ENCODE measurements at regions not wholly inside any gene's neighbourhood (a gene's known extent, or its start where the extent isn't known, plus 50 kb on each side); places are given as distances from the start of the nearest gene placed in this dataset.

GRCh38 chr5:107313098-107313497 is 357.6 kb downstream of the EFNA5 start:
- Histone ChIP-seq H3K36me3 (ENCODE audit: control insufficient read depth in 2 of 2, insufficient read depth in 2 of 2, low read length in 2 of 2) (no peaks in the 10 kb centered on the region), H3K27ac (ENCODE audit: low read depth in 2 of 2, low read length in 2 of 2) (no peak overlapping the region), H3K4me1 (ENCODE audit: control insufficient read depth in 2 of 2, insufficient read depth in 2 of 2, low read length in 2 of 2) (no peaks in the 10 kb centered on the region), H3K27me3 (ENCODE audit: control insufficient read depth in 2 of 2, insufficient read depth in 2 of 2, low read length in 2 of 2) (no peaks in the 10 kb centered on the region), H3K9me3 (ENCODE audit: control insufficient read depth in 2 of 2, low read length in 2 of 2) (no peaks in the 10 kb centered on the region), H3K9ac (ENCODE audit: low read depth in 1 of 2, low read length in 2 of 2) (no peak overlapping the region), H3K4me3 (ENCODE audit: low read length in 2 of 2) (no peak overlapping the region)

DNA sequence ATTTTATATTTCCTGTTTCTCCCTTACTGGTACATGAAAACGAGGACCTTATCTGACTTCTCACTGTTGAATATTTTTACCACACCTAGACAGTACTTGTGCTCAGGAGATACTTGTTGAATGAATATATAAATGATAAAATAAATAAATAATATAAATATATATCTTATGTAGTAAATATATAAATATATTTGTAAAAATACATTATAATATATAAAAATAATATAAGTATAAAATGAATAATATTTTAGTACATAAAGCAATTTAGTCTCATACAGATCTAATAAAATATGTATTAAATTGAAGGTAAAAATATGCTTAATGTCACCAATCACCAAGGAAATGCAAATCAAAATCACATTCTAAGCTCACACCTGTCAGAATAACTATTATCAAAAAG is 360.6 kb downstream of the EFNA5 start:
- H3K9ac ChIP-seq (ENCODE audit: low read depth in 1 of 2, low read length in 2 of 2) = no peak overlapping the region
- H3K27ac ChIP-seq (ENCODE audit: low read depth in 2 of 2, low read length in 2 of 2) = no peak overlapping the region
- no peaks in the 10 kb centered on the region for H3K9me3 ChIP-seq (ENCODE audit: control insufficient read depth in 2 of 2, low read length in 2 of 2)
- H3K4me1 ChIP-seq (ENCODE audit: control insufficient read depth in 2 of 2, insufficient read depth in 2 of 2, low read length in 2 of 2) = no peaks in the 10 kb centered on the region
- no peaks in the 10 kb centered on the region for H3K27me3 ChIP-seq (ENCODE audit: control insufficient read depth in 2 of 2, insufficient read depth in 2 of 2, low read length in 2 of 2)
- H3K4me3 ChIP-seq (ENCODE audit: low read length in 2 of 2) = no peak overlapping the region
- H3K36me3 ChIP-seq (ENCODE audit: control insufficient read depth in 2 of 2, insufficient read depth in 2 of 2, low read length in 2 of 2) = no peaks in the 10 kb centered on the region

GRCh38 chr5:107306594-107306993 is 364.1 kb downstream of the EFNA5 start:
- Histone ChIP-seq H3K9me3 (ENCODE audit: control insufficient read depth in 2 of 2, low read length in 2 of 2) (no peaks in the 10 kb centered on the region), H3K4me1 (ENCODE audit: control insufficient read depth in 2 of 2, insufficient read depth in 2 of 2, low read length in 2 of 2) (no peaks in the 10 kb centered on the region), H3K36me3 (ENCODE audit: control insufficient read depth in 2 of 2, insufficient read depth in 2 of 2, low read length in 2 of 2) (no peaks in the 10 kb centered on the region), H3K4me3 (ENCODE audit: low read length in 2 of 2) (no peak overlapping the region), H3K27ac (ENCODE audit: low read depth in 2 of 2, low read length in 2 of 2) (no peak overlapping the region), H3K27me3 (ENCODE audit: control insufficient read depth in 2 of 2, insufficient read depth in 2 of 2, low read length in 2 of 2) (no peaks in the 10 kb centered on the region), H3K9ac (ENCODE audit: low read depth in 1 of 2, low read length in 2 of 2) (no peak overlapping the region)

GRCh38 chr5:107306002-107306401 is 364.7 kb downstream of the EFNA5 start:
- H3K9ac ChIP-seq (ENCODE audit: low read depth in 1 of 2, low read length in 2 of 2) = no peak overlapping the region
- H3K27me3 ChIP-seq (ENCODE audit: control insufficient read depth in 2 of 2, insufficient read depth in 2 of 2, low read length in 2 of 2) = no peaks in the 10 kb centered on the region
- no peaks in the 10 kb centered on the region for H3K4me1 ChIP-seq (ENCODE audit: control insufficient read depth in 2 of 2, insufficient read depth in 2 of 2, low read length in 2 of 2)
- H3K36me3 ChIP-seq (ENCODE audit: control insufficient read depth in 2 of 2, insufficient read depth in 2 of 2, low read length in 2 of 2) = no peaks in the 10 kb centered on the region
- H3K4me3 ChIP-seq (ENCODE audit: low read length in 2 of 2) = no peak overlapping the region
- H3K9me3 ChIP-seq (ENCODE audit: control insufficient read depth in 2 of 2, low read length in 2 of 2) = no peaks in the 10 kb centered on the region
- no peak overlapping the region for H3K27ac ChIP-seq (ENCODE audit: low read depth in 2 of 2, low read length in 2 of 2)

GRCh38 chr5:107304684-107305083 is 366.1 kb downstream of the EFNA5 start:
- Histone ChIP-seq H3K9me3 (ENCODE audit: control insufficient read depth in 2 of 2, low read length in 2 of 2) (no peaks in the 10 kb centered on the region), H3K4me3 (ENCODE audit: low read length in 2 of 2) (no peak overlapping the region), H3K27ac (ENCODE audit: low read depth in 2 of 2, low read length in 2 of 2) (no peak overlapping the region), H3K27me3 (ENCODE audit: control insufficient read depth in 2 of 2, insufficient read depth in 2 of 2, low read length in 2 of 2) (no peaks in the 10 kb centered on the region), H3K4me1 (ENCODE audit: control insufficient read depth in 2 of 2, insufficient read depth in 2 of 2, low read length in 2 of 2) (no peaks in the 10 kb centered on the region), H3K36me3 (ENCODE audit: control insufficient read depth in 2 of 2, insufficient read depth in 2 of 2, low read length in 2 of 2) (no peaks in the 10 kb centered on the region), H3K9ac (ENCODE audit: low read depth in 1 of 2, low read length in 2 of 2) (no peak overlapping the region)

- Histone ChIP-seq H3K4me1 (ENCODE audit: control insufficient read depth in 2 of 2, insufficient read depth in 2 of 2, low read length in 2 of 2) (no peaks in the 10 kb centered on the region), H3K9ac (ENCODE audit: low read depth in 1 of 2, low read length in 2 of 2) (no peak overlapping the region), H3K36me3 (ENCODE audit: control insufficient read depth in 2 of 2, insufficient read depth in 2 of 2, low read length in 2 of 2) (no peaks in the 10 kb centered on the region), H3K4me3 (ENCODE audit: low read length in 2 of 2) (no peak overlapping the region), H3K27me3 (ENCODE audit: control insufficient read depth in 2 of 2, insufficient read depth in 2 of 2, low read length in 2 of 2) (no peaks in the 10 kb centered on the region), H3K27ac (ENCODE audit: low read depth in 2 of 2, low read length in 2 of 2) (no peak overlapping the region), H3K9me3 (ENCODE audit: control insufficient read depth in 2 of 2, low read length in 2 of 2) (no peaks in the 10 kb centered on the region)
Observed at GRCh38 chr5:107303171-107303968, 367.4 kb downstream of the EFNA5 start.

GRCh38 chr5:107302441-107302840 is 368.3 kb downstream of the EFNA5 start:
- Histone ChIP-seq H3K27me3 (ENCODE audit: control insufficient read depth in 2 of 2, insufficient read depth in 2 of 2, low read length in 2 of 2) (no peaks in the 10 kb centered on the region), H3K27ac (ENCODE audit: low read depth in 2 of 2, low read length in 2 of 2) (no peak overlapping the region), H3K4me3 (ENCODE audit: low read length in 2 of 2) (no peak overlapping the region), H3K9me3 (ENCODE audit: control insufficient read depth in 2 of 2, low read length in 2 of 2) (no peaks in the 10 kb centered on the region), H3K9ac (ENCODE audit: low read depth in 1 of 2, low read length in 2 of 2) (no peak overlapping the region), H3K36me3 (ENCODE audit: control insufficient read depth in 2 of 2, insufficient read depth in 2 of 2, low read length in 2 of 2) (no peaks in the 10 kb centered on the region), H3K4me1 (ENCODE audit: control insufficient read depth in 2 of 2, insufficient read depth in 2 of 2, low read length in 2 of 2) (no peaks in the 10 kb centered on the region)

GRCh38 chr5:107301999-107302398 is 368.7 kb downstream of the EFNA5 start:
- Histone ChIP-seq H3K9ac (ENCODE audit: low read depth in 1 of 2, low read length in 2 of 2) (no peak overlapping the region), H3K27me3 (ENCODE audit: control insufficient read depth in 2 of 2, insufficient read depth in 2 of 2, low read length in 2 of 2) (no peaks in the 10 kb centered on the region), H3K36me3 (ENCODE audit: control insufficient read depth in 2 of 2, insufficient read depth in 2 of 2, low read length in 2 of 2) (no peaks in the 10 kb centered on the region), H3K9me3 (ENCODE audit: control insufficient read depth in 2 of 2, low read length in 2 of 2) (no peaks in the 10 kb centered on the region), H3K27ac (ENCODE audit: low read depth in 2 of 2, low read length in 2 of 2) (no peak overlapping the region), H3K4me1 (ENCODE audit: control insufficient read depth in 2 of 2, insufficient read depth in 2 of 2, low read length in 2 of 2) (no peaks in the 10 kb centered on the region), H3K4me3 (ENCODE audit: low read length in 2 of 2) (no peak overlapping the region)

GRCh38 chr5:107300721-107301327 is 369.9 kb downstream of the EFNA5 start:
- H3K27ac ChIP-seq (ENCODE audit: low read depth in 2 of 2, low read length in 2 of 2) = no peak overlapping the region
- no peak overlapping the region for H3K4me3 ChIP-seq (ENCODE audit: low read length in 2 of 2)
- no peaks in the 10 kb centered on the region for H3K36me3 ChIP-seq (ENCODE audit: control insufficient read depth in 2 of 2, insufficient read depth in 2 of 2, low read length in 2 of 2)
- H3K4me1 ChIP-seq (ENCODE audit: control insufficient read depth in 2 of 2, insufficient read depth in 2 of 2, low read length in 2 of 2) = no peaks in the 10 kb centered on the region
- H3K27me3 ChIP-seq (ENCODE audit: control insufficient read depth in 2 of 2, insufficient read depth in 2 of 2, low read length in 2 of 2) = no peaks in the 10 kb centered on the region
- H3K9me3 ChIP-seq (ENCODE audit: control insufficient read depth in 2 of 2, low read length in 2 of 2) = no peaks in the 10 kb centered on the region
- H3K9ac ChIP-seq (ENCODE audit: low read depth in 1 of 2, low read length in 2 of 2) = no peak overlapping the region

GRCh38 chr5:107296572-107296971 is 374.2 kb downstream of the EFNA5 start:
- no peak overlapping the region for H3K9ac ChIP-seq (ENCODE audit: low read depth in 1 of 2, low read length in 2 of 2)
- H3K36me3 ChIP-seq (ENCODE audit: control insufficient read depth in 2 of 2, insufficient read depth in 2 of 2, low read length in 2 of 2) = no peaks in the 10 kb centered on the region
- H3K27ac ChIP-seq (ENCODE audit: low read depth in 2 of 2, low read length in 2 of 2) = no peak overlapping the region
- H3K4me3 ChIP-seq (ENCODE audit: low read length in 2 of 2) = no peak overlapping the region
- no peaks in the 10 kb centered on the region for H3K9me3 ChIP-seq (ENCODE audit: control insufficient read depth in 2 of 2, low read length in 2 of 2)
- H3K27me3 ChIP-seq (ENCODE audit: control insufficient read depth in 2 of 2, insufficient read depth in 2 of 2, low read length in 2 of 2) = no peaks in the 10 kb centered on the region
- no peaks in the 10 kb centered on the region for H3K4me1 ChIP-seq (ENCODE audit: control insufficient read depth in 2 of 2, insufficient read depth in 2 of 2, low read length in 2 of 2)
